ENCODE measurements at regions not wholly inside any gene's neighbourhood (a gene's known extent, or its start where the extent isn't known, plus 50 kb on each side); places are given as distances from the start of the nearest gene placed in this dataset.

- Mint-ChIP-seq H3K4me1 (no peaks in the 10 kb centered on the region), H3K9me3 (no peaks in the 10 kb centered on the region), H3K4me3 (no peak overlapping the region), H3K27ac (no peak overlapping the region), H3K27me3 (peaks cover 2% of the 10 kb centered on the region), H3K36me3 (ENCODE audit: low read depth) (no peaks in the 10 kb centered on the region)
- intact Hi-C loops (cut with micrococcal nuclease): no loop called here
- DNase-seq: no peak
Observed at GRCh38 chr2:120877409-120877808, 141.7 kb downstream of the GLI2 start.

GRCh38 chr2:120878970-120879369 lies 143.3 kb downstream of the GLI2 start:
- no peak overlapping the region for H3K4me3 Mint-ChIP-seq

GRCh38 chr2:120879431-120880295 lies 144.0 kb downstream of the GLI2 start:
- H3K27me3 Mint-ChIP-seq: peaks cover 2% of the 10 kb centered on the region
- DNase-seq: no peak
- no peak overlapping the region for H3K27ac Mint-ChIP-seq
- H3K36me3 Mint-ChIP-seq (ENCODE audit: low read depth): no peaks in the 10 kb centered on the region
- no peaks in the 10 kb centered on the region for H3K4me1 Mint-ChIP-seq
- H3K9me3 Mint-ChIP-seq: no peaks in the 10 kb centered on the region
- H3K4me3 Mint-ChIP-seq: no peak overlapping the region
- intact Hi-C loops (cut with micrococcal nuclease): no loop called here

More at GRCh38 chr2:120878970-120879369, 143.3 kb downstream of the GLI2 start:
- no peak overlapping the region for H3K27ac Mint-ChIP-seq
- no peak for DNase-seq
- peaks cover 2% of the 10 kb centered on the region for H3K27me3 Mint-ChIP-seq
- intact Hi-C loops (cut with micrococcal nuclease): no loop called here
- no peaks in the 10 kb centered on the region for H3K36me3 Mint-ChIP-seq (ENCODE audit: low read depth)
- no peaks in the 10 kb centered on the region for H3K9me3 Mint-ChIP-seq
- no peaks in the 10 kb centered on the region for H3K4me1 Mint-ChIP-seq

GRCh38 chr2:120880381-120880780 lies 144.7 kb downstream of the GLI2 start:
- no peak overlapping the region for H3K4me3 Mint-ChIP-seq
- peaks cover 2% of the 10 kb centered on the region for H3K27me3 Mint-ChIP-seq
- no peaks in the 10 kb centered on the region for H3K4me1 Mint-ChIP-seq
- no peak overlapping the region for H3K27ac Mint-ChIP-seq
- H3K36me3 Mint-ChIP-seq (ENCODE audit: low read depth): no peaks in the 10 kb centered on the region
- intact Hi-C loops (cut with micrococcal nuclease): no loop called here
- H3K9me3 Mint-ChIP-seq: no peaks in the 10 kb centered on the region
- DNase-seq: no peak

- Mint-ChIP-seq H3K9me3 (no peaks in the 10 kb centered on the region), H3K4me1 (no peaks in the 10 kb centered on the region), H3K4me3 (no peak overlapping the region), H3K27ac (no peak overlapping the region), H3K27me3 (peaks cover 2% of the 10 kb centered on the region), H3K36me3 (ENCODE audit: low read depth) (no peaks in the 10 kb centered on the region)
- no peak for DNase-seq
- intact Hi-C loops (cut with micrococcal nuclease): no loop called here
Observed at GRCh38 chr2:120881981-120882788, 146.5 kb downstream of the GLI2 start.

GRCh38 chr2:120883607-120884440 lies 148.2 kb downstream of the GLI2 start:
- no peaks in the 10 kb centered on the region for H3K36me3 Mint-ChIP-seq (ENCODE audit: low read depth)
- H3K27me3 Mint-ChIP-seq: peaks cover 2% of the 10 kb centered on the region
- no peak overlapping the region for H3K4me3 Mint-ChIP-seq
- H3K9me3 Mint-ChIP-seq: no peaks in the 10 kb centered on the region
- no peaks in the 10 kb centered on the region for H3K4me1 Mint-ChIP-seq
- no peak for DNase-seq
- H3K27ac Mint-ChIP-seq: no peak overlapping the region
- intact Hi-C loops (cut with micrococcal nuclease): no loop called here

- H3K36me3 Mint-ChIP-seq (ENCODE audit: low read depth): no peaks in the 10 kb centered on the region
- DNase-seq: no peak
- peaks cover 2% of the 10 kb centered on the region for H3K27me3 Mint-ChIP-seq
- H3K9me3 Mint-ChIP-seq: no peaks in the 10 kb centered on the region
- no peak overlapping the region for H3K27ac Mint-ChIP-seq
- H3K4me1 Mint-ChIP-seq: no peaks in the 10 kb centered on the region
- no peak overlapping the region for H3K4me3 Mint-ChIP-seq
- intact Hi-C loops (cut with micrococcal nuclease): no loop called here
Observed at GRCh38 chr2:120884472-120885290, 149.0 kb downstream of the GLI2 start.

- Mint-ChIP-seq H3K36me3 (ENCODE audit: low read depth) (no peaks in the 10 kb centered on the region), H3K4me3 (no peak overlapping the region), H3K9me3 (no peaks in the 10 kb centered on the region), H3K4me1 (no peaks in the 10 kb centered on the region), H3K27ac (no peak overlapping the region), H3K27me3 (peaks cover 2% of the 10 kb centered on the region)
- DNase-seq: no peak
- intact Hi-C loops (cut with micrococcal nuclease): no loop called here
Observed at GRCh38 chr2:120885321-120885720, 149.7 kb downstream of the GLI2 start.

GRCh38 chr2:120885749-120886148 lies 150.1 kb downstream of the GLI2 start:
- no peak for DNase-seq
- no peaks in the 10 kb centered on the region for H3K27me3 Mint-ChIP-seq
- no peaks in the 10 kb centered on the region for H3K4me1 Mint-ChIP-seq
- no peak overlapping the region for H3K4me3 Mint-ChIP-seq
- H3K27ac Mint-ChIP-seq: no peak overlapping the region
- intact Hi-C loops (cut with micrococcal nuclease): no loop called here
- H3K36me3 Mint-ChIP-seq (ENCODE audit: low read depth): no peaks in the 10 kb centered on the region
- H3K9me3 Mint-ChIP-seq: no peaks in the 10 kb centered on the region

GRCh38 chr2:120886534-120887319 lies 151.1 kb downstream of the GLI2 start:
- H3K27me3 Mint-ChIP-seq: no peaks in the 10 kb centered on the region
- H3K9me3 Mint-ChIP-seq: no peaks in the 10 kb centered on the region
- no peak for DNase-seq
- no peaks in the 10 kb centered on the region for H3K4me1 Mint-ChIP-seq
- H3K27ac Mint-ChIP-seq: no peak overlapping the region
- no peaks in the 10 kb centered on the region for H3K36me3 Mint-ChIP-seq (ENCODE audit: low read depth)
- H3K4me3 Mint-ChIP-seq: no peak overlapping the region
- intact Hi-C loops (cut with micrococcal nuclease): no loop called here

GRCh38 chr2:120887320-120887697 lies 151.6 kb downstream of the GLI2 start:
- no peak overlapping the region for H3K4me3 Mint-ChIP-seq
- intact Hi-C loops (cut with micrococcal nuclease): no loop called here
- no peaks in the 10 kb centered on the region for H3K4me1 Mint-ChIP-seq
- H3K9me3 Mint-ChIP-seq: no peaks in the 10 kb centered on the region
- no peaks in the 10 kb centered on the region for H3K36me3 Mint-ChIP-seq (ENCODE audit: low read depth)
- no peak for DNase-seq
- H3K27me3 Mint-ChIP-seq: no peaks in the 10 kb centered on the region
- H3K27ac Mint-ChIP-seq: no peak overlapping the region

- Mint-ChIP-seq H3K27ac (no peak overlapping the region), H3K36me3 (ENCODE audit: low read depth) (no peaks in the 10 kb centered on the region), H3K4me1 (no peaks in the 10 kb centered on the region), H3K4me3 (no peak overlapping the region), H3K9me3 (no peaks in the 10 kb centered on the region), H3K27me3 (no peaks in the 10 kb centered on the region)
- intact Hi-C loops (cut with micrococcal nuclease): no loop called here
- DNase-seq: no peak
Observed at GRCh38 chr2:120887741-120888231, 152.1 kb downstream of the GLI2 start.

Measured in activated CD4-positive, alpha-beta T cell treated with anti-CD3 and anti-CD28 coated beads, Interleukin-2, amount 10 ng/mL, durations not matched to agents 24 days and 14 days (primary cell).